IPS DF 6.9 (cell line): ENCODE measurements at regions not wholly inside any gene's neighbourhood (a gene's known extent, or its start where the extent isn't known, plus 50 kb on each side); places are given as distances from the start of the nearest gene placed in this dataset.

Experiments used
- DNase-seq: peaks from one replicate; pipeline ENCODE4 v3.0.0-alpha.2; 2013; ENCODE audit warnings: low read depth, low spot score
- H3K27ac ChIP-seq: one replicate; pipeline ENCODE4 v1.5.1; 2013; ENCODE audit warnings: low read length, control low read depth
- H3K27me3 ChIP-seq: 2 replicates; pipeline ENCODE4 v1.6.1; 2013; ENCODE audit warnings: mild to moderate bottlenecking, low read length; ENCODE audit not compliant: control insufficient read depth, insufficient read depth
- H3K36me3 ChIP-seq: 2 replicates; pipeline ENCODE4 v1.6.1; 2013; ENCODE audit warnings: low read length; ENCODE audit not compliant: control insufficient read depth, insufficient read depth
- H3K4me1 ChIP-seq: 2 replicates; pipeline ENCODE4 v1.6.1; 2013; ENCODE audit warnings: low read length; ENCODE audit not compliant: control insufficient read depth, insufficient read depth
- H3K4me3 ChIP-seq: 2 replicates; pipeline ENCODE4 v1.5.1; 2013; ENCODE audit warnings: mild to moderate bottlenecking, low read length
- H3K9me3 ChIP-seq: 2 replicates; pipeline ENCODE4 v1.6.1; 2013; ENCODE audit warnings: low read length, inconsistent platforms; ENCODE audit not compliant: control insufficient read depth, insufficient read depth
- WGBS: extraction: QIAGEN DNeasy Blood & Tissue Kit; methylation state at CpG from one replicate; pipeline ENCODE4 v1.1.7; 2013; ENCODE audit warnings: mixed read lengths, missing lambda C conversion rate; ENCODE audit not compliant: insufficient read length, insufficient coverage; 5-methylcytosine and 5-hydroxymethylcytosine counted together

- no peaks in the 10 kb centered on the region for H3K4me1 ChIP-seq
- H3K4me3 ChIP-seq: no peak overlapping the region
- no peaks in the 10 kb centered on the region for H3K36me3 ChIP-seq
- H3K27me3 ChIP-seq: no peaks in the 10 kb centered on the region
- DNase-seq: no peak
- no CpG with 5 or more reads among the region's 1 CpG for WGBS
- H3K9me3 ChIP-seq: no peaks in the 10 kb centered on the region
- no peak overlapping the region for H3K27ac ChIP-seq
Measured at GRCh38 chr4:66059136-66059535, 388.8 kb upstream of the EPHA5 start.

GRCh38 chr4:66055999-66056398 is 385.7 kb upstream of the EPHA5 start:
- Histone ChIP-seq H3K9me3 (no peaks in the 10 kb centered on the region), H3K36me3 (no peaks in the 10 kb centered on the region), H3K27ac (no peak overlapping the region), H3K4me3 (no peak overlapping the region), H3K27me3 (no peaks in the 10 kb centered on the region), H3K4me1 (no peaks in the 10 kb centered on the region)
- DNase-seq: no peak

GRCh38 chr4:66052426-66052825 is 382.1 kb upstream of the EPHA5 start:
- no peaks in the 10 kb centered on the region for H3K4me1 ChIP-seq
- WGBS: no CpG with 5 or more reads among the region's 2 CpGs
- DNase-seq: no peak
- H3K4me3 ChIP-seq: no peak overlapping the region
- H3K36me3 ChIP-seq: no peaks in the 10 kb centered on the region
- H3K27me3 ChIP-seq: no peaks in the 10 kb centered on the region
- H3K27ac ChIP-seq: no peak overlapping the region
- no peaks in the 10 kb centered on the region for H3K9me3 ChIP-seq

- Histone ChIP-seq H3K27me3 (no peaks in the 10 kb centered on the region), H3K4me1 (no peaks in the 10 kb centered on the region), H3K9me3 (no peaks in the 10 kb centered on the region), H3K27ac (no peak overlapping the region), H3K4me3 (no peak overlapping the region), H3K36me3 (no peaks in the 10 kb centered on the region)
- WGBS: no CpG with 5 or more reads among the region's 2 CpGs
- DNase-seq: no peak
Measured at GRCh38 chr4:66048861-66049260, 378.6 kb upstream of the EPHA5 start.

- no peak for DNase-seq
- Histone ChIP-seq H3K36me3 (no peaks in the 10 kb centered on the region), H3K4me1 (no peaks in the 10 kb centered on the region), H3K27ac (no peak overlapping the region), H3K9me3 (no peaks in the 10 kb centered on the region), H3K27me3 (no peaks in the 10 kb centered on the region), H3K4me3 (no peak overlapping the region)
- no CpG with 5 or more reads among the region's 4 CpGs for WGBS
Measured at GRCh38 chr4:66045913-66046312, 375.6 kb upstream of the EPHA5 start.

GRCh38 chr4:66035701-66036100 is 365.4 kb upstream of the EPHA5 start:
- WGBS: no CpG with 5 or more reads among the region's 2 CpGs
- no peaks in the 10 kb centered on the region for H3K4me1 ChIP-seq
- no peak overlapping the region for H3K27ac ChIP-seq
- H3K36me3 ChIP-seq: no peaks in the 10 kb centered on the region
- H3K4me3 ChIP-seq: no peak overlapping the region
- no peaks in the 10 kb centered on the region for H3K9me3 ChIP-seq
- no peak for DNase-seq
- no peaks in the 10 kb centered on the region for H3K27me3 ChIP-seq

- Histone ChIP-seq H3K27ac (no peak overlapping the region), H3K9me3 (no peaks in the 10 kb centered on the region), H3K4me1 (no peaks in the 10 kb centered on the region), H3K27me3 (no peaks in the 10 kb centered on the region), H3K4me3 (no peak overlapping the region), H3K36me3 (no peaks in the 10 kb centered on the region)
- no peak for DNase-seq
- WGBS: no CpG with 5 or more reads among the region's 2 CpGs
Measured at GRCh38 chr4:66034671-66035070, 364.4 kb upstream of the EPHA5 start.

GRCh38 chr4:66034262-66034661 is 364.0 kb upstream of the EPHA5 start:
- H3K4me1 ChIP-seq: no peaks in the 10 kb centered on the region
- no peak overlapping the region for H3K27ac ChIP-seq
- no peaks in the 10 kb centered on the region for H3K36me3 ChIP-seq
- no peaks in the 10 kb centered on the region for H3K27me3 ChIP-seq
- no peaks in the 10 kb centered on the region for H3K9me3 ChIP-seq
- H3K4me3 ChIP-seq: no peak overlapping the region
- DNase-seq: no peak
- WGBS: no CpG with 5 or more reads among the region's 2 CpGs

- H3K4me1 ChIP-seq: no peaks in the 10 kb centered on the region
- H3K27ac ChIP-seq: no peak overlapping the region
- no peaks in the 10 kb centered on the region for H3K27me3 ChIP-seq
- H3K36me3 ChIP-seq: no peaks in the 10 kb centered on the region
- no peaks in the 10 kb centered on the region for H3K9me3 ChIP-seq
- DNase-seq: no peak
- no peak overlapping the region for H3K4me3 ChIP-seq
- WGBS: no CpG with 5 or more reads among the region's 2 CpGs
Measured at GRCh38 chr4:66032571-66032970, 362.3 kb upstream of the EPHA5 start.

GRCh38 chr4:66028668-66029067 is 358.4 kb upstream of the EPHA5 start:
- Histone ChIP-seq H3K36me3 (no peaks in the 10 kb centered on the region), H3K4me3 (no peak overlapping the region), H3K4me1 (no peaks in the 10 kb centered on the region), H3K27me3 (no peaks in the 10 kb centered on the region), H3K27ac (no peak overlapping the region), H3K9me3 (no peaks in the 10 kb centered on the region)
- WGBS: no CpG with 5 or more reads among the region's 1 CpG
- no peak for DNase-seq

- no peak overlapping the region for H3K4me3 ChIP-seq
- H3K27me3 ChIP-seq: no peaks in the 10 kb centered on the region
- WGBS: no CpG with 5 or more reads among the region's 1 CpG
- H3K27ac ChIP-seq: no peak overlapping the region
- H3K4me1 ChIP-seq: no peaks in the 10 kb centered on the region
- H3K9me3 ChIP-seq: no peaks in the 10 kb centered on the region
- no peak for DNase-seq
- H3K36me3 ChIP-seq: no peaks in the 10 kb centered on the region
Measured at GRCh38 chr4:66023061-66023460, 352.8 kb upstream of the EPHA5 start.
